Neural crest cell (in vitro differentiated cells): ENCODE measurements at regions not wholly inside any gene's neighbourhood (a gene's known extent, or its start where the extent isn't known, plus 50 kb on each side); places are given as distances from the start of the nearest gene placed in this dataset.
"Not testable (repeated sequence)": the region's sequence is repeated elsewhere in the genome, so short reads cannot be mapped to it uniquely, and the experiment has no call there.

Source experiments
- DNase-seq: peaks from one replicate; pipeline ENCODE4 v3.0.0; 2021; ENCODE audit warnings: low read depth, mixed read lengths, low spot score
- H3K27ac Mint-ChIP-seq: one replicate; pipeline ENCODE4 v1.8.0; 2021; ENCODE audit warnings: mild to moderate bottlenecking, mixed read lengths; ENCODE audit not compliant: unreplicated experiment
- H3K27me3 Mint-ChIP-seq: 2 replicates; pipeline ENCODE4 v1.8.0; 2021; ENCODE audit warnings: low read depth, mild to moderate bottlenecking, mixed read lengths
- H3K36me3 Mint-ChIP-seq: 2 replicates; pipeline ENCODE4 v1.8.0; 2021; ENCODE audit warnings: low read depth, mild to moderate bottlenecking, mixed read lengths
- H3K4me1 Mint-ChIP-seq: 2 replicates; pipeline ENCODE4 v1.8.0; 2021; ENCODE audit warnings: mixed read lengths
- H3K4me3 Mint-ChIP-seq: one replicate; pipeline ENCODE4 v1.8.0; 2021; ENCODE audit warnings: mild to moderate bottlenecking, mixed read lengths
- H3K9me3 Mint-ChIP-seq: 2 replicates; pipeline ENCODE4 v1.8.0; 2021; ENCODE audit warnings: mixed read lengths
- CTCF ChIP-seq: fragments of 200-600 bp; sonication (generic); conservative IDR thresholded peaks from 2 replicates; pipeline ENCODE4 v1.5.0; 2021; ENCODE audit warnings: antibody characterized with exemption, mild to moderate bottlenecking

DNA sequence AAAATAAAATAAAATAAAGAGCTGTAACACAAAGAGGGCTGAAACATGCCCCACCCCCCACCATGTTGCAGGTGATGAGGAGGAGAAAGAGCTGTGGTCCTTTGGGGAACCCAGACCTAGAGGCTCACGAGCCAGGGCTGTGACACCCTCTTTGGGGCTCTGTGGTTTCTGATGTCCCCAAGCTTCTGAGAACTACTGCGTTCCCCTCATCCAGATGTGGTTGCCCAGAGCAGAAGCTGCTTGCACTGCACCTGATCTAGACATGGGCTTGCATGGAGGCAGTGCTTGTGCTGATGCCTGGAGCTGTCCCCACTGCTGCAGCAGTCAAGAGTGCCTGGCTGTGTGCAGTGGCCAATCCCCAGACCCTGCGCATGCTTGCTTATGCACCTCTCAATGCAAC lies 687.9 kb upstream of the ACVR2A start:
- Mint-ChIP-seq H3K36me3 (peaks cover 2% of the 10 kb centered on the region), H3K9me3 (peaks cover 2% of the 10 kb centered on the region)
- no peak for DNase-seq

DNA sequence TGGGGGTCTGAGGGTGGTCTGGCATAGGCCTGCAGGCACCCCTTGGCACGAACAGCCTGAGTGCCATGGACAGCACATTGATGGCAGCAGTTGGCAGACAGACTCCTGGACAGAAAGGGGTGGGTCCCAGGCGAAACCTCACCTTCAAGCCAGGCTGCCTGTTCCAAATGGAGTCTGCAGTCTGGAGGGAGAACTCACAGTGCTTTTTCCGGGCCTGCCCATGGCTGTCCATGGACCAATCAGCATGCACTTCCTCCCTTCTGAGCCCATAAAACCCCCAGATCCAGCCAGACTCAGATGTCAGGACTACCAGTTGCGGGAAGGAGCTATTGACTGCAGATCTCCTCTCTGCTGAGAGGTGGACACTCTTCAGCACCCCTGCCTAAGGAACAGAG lies 694.6 kb upstream of the ACVR2A start:
- no peak for TF ChIP-seq CTCF
- H3K9me3 Mint-ChIP-seq, result peaks cover 2% of the 10 kb centered on the region
- no peak overlapping the region for H3K27ac Mint-ChIP-seq
- DNase-seq, result no peak
- H3K36me3 Mint-ChIP-seq, result peaks cover 6% of the 10 kb centered on the region
- H3K4me1 Mint-ChIP-seq, result no peaks in the 10 kb centered on the region
- H3K4me3 Mint-ChIP-seq, result no peak overlapping the region
- no peaks in the 10 kb centered on the region for H3K27me3 Mint-ChIP-seq

More for the DNA sequence above, 687.9 kb upstream of the ACVR2A start:
- Mint-ChIP-seq H3K27ac (no peak overlapping the region), H3K4me1 (no peaks in the 10 kb centered on the region), H3K4me3 (no peak overlapping the region), H3K27me3 (no peaks in the 10 kb centered on the region)
- TF ChIP-seq CTCF, result no peak

GRCh38 chr2:147149575-147150240 lies 695.1 kb upstream of the ACVR2A start:
- Mint-ChIP-seq H3K27ac (no peak overlapping the region), H3K27me3 (no peaks in the 10 kb centered on the region), H3K4me1 (no peaks in the 10 kb centered on the region), H3K4me3 (no peak overlapping the region), H3K9me3 (peaks cover 2% of the 10 kb centered on the region), H3K36me3 (peaks cover 6% of the 10 kb centered on the region)
- TF ChIP-seq CTCF, result no peak
- no peak for DNase-seq

DNA sequence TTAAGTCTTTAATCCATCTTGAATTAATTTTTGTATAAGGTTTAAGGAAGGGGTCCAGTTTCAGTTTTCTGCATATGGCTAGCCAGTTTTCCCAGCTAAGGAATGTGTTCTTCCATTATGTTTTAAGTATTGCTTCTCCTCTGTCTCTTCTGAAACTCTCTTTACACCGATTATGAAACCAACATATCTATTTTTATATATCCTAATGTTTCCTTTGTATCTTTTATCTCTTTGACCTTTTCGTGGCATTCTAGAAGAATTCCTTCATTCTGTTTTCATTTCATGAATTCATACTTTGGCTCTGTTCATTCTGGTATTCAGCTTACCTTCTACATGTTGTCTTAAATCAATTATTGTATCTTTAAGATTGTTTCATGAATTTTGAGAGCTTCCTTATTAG lies 697.0 kb upstream of the ACVR2A start:
- H3K27ac Mint-ChIP-seq, result no peak overlapping the region
- H3K36me3 Mint-ChIP-seq, result peaks cover 6% of the 10 kb centered on the region
- no peaks in the 10 kb centered on the region for H3K4me1 Mint-ChIP-seq
- H3K4me3 Mint-ChIP-seq, result no peak overlapping the region
- TF ChIP-seq CTCF, result no peak
- no peaks in the 10 kb centered on the region for H3K27me3 Mint-ChIP-seq
- peaks cover 5% of the 10 kb centered on the region for H3K9me3 Mint-ChIP-seq
- DNase-seq, result no peak

- TF ChIP-seq CTCF, result peak; percentile 47
- no peak overlapping the region for H3K4me3 Mint-ChIP-seq
- H3K36me3 Mint-ChIP-seq, result no peaks in the 10 kb centered on the region
- H3K4me1 Mint-ChIP-seq, result no peaks in the 10 kb centered on the region
- peaks cover 2% of the 10 kb centered on the region for H3K9me3 Mint-ChIP-seq
- no peak for DNase-seq
- H3K27ac Mint-ChIP-seq, result no peak overlapping the region
- no peaks in the 10 kb centered on the region for H3K27me3 Mint-ChIP-seq
Observed at GRCh38 chr2:147141930-147142329, 702.9 kb upstream of the ACVR2A start.

DNA sequence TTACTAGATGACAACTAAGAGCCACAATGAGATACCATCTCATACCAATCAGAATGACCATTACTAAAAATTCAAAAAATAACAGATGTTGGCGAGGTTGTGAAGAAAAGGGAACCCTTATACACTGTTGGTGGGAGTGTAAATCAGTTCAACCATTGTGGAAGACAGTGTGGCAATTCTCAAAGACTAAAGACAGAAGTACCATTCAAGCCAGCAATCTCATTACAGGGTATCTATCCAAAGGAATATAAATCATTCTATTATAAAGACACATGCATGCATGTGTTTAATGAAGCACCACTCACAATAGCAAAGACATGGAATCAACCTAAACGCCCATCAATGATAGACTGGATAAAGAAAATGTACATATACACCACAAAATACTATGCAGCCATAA lies 705.1 kb upstream of the ACVR2A start:
- H3K27me3 Mint-ChIP-seq, H3K4me1 Mint-ChIP-seq, H3K9me3 Mint-ChIP-seq, H3K27ac Mint-ChIP-seq, H3K4me3 Mint-ChIP-seq, DNase-seq, H3K36me3 Mint-ChIP-seq: not testable (repeated sequence)
